Fibroblast of lung (primary cell): ENCODE measurements at regions not wholly inside any gene's neighbourhood (a gene's known extent, or its start where the extent isn't known, plus 50 kb on each side); places are given as distances from the start of the nearest gene placed in this dataset.

Experiments
- CTCF ChIP-seq, 2 donors: IDR thresholded peaks in 1 of 2; conservative IDR thresholded peaks in 1 of 2; 1 replicate in 1 of 2; 2 replicates in 1 of 2; pipeline ENCODE4 v1.5.1; 2011 to 2012; ENCODE audit warnings: low read length in 2 of 2, control low read depth in 1 of 2, inconsistent platforms in 1 of 2, low read depth in 1 of 2, mild to moderate bottlenecking in 1 of 2
- EZH2 ChIP-seq: IDR thresholded peaks from 2 replicates; pipeline ENCODE4 v1.5.1; 2012; ENCODE audit warnings: low read length, control low read depth, mild to moderate bottlenecking; ENCODE audit errors: missing control alignments

GRCh38 chr2:215705281-215705680 lies 269.4 kb upstream of the FN1 start:
- TF ChIP-seq CTCF (conservative IDR thresholded peaks at IDR 0.05 in 1 of 2, IDR thresholded peaks at IDR 0.05 in 1 of 2; ENCODE audit: low read depth in 1 of 2, low read length in 2 of 2) (no peak), EZH2 (no peak)
